ENCODE measurements at regions not wholly inside any gene's neighbourhood (a gene's known extent, or its start where the extent isn't known, plus 50 kb on each side); places are given as distances from the start of the nearest gene placed in this dataset.

DNA sequence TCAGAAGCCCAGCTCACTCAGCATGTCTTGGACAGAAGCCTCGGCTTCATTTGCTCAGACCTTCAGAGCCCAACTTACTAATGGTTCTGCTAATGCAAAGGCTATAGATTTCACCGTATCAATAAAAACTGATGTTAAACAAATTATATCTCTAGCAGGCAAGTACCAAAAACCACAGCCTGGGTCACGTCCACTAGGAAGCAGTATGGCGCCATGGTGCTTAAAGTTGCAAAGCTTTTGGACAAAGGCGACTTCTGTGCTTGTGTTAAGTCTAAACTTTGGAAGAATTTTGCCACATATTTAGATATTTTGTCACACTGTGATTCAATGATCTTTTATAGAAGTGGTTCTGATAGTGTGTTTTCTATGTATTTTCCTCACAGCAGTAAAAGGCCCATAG is 276.8 kb upstream of the PARD3B start:
- Histone ChIP-seq H3K9me3 (ENCODE audit: control insufficient read depth in 1 of 2, insufficient read depth in 1 of 2, low read depth in 1 of 2, low read length in 2 of 2) (no peaks in the 10 kb centered on the region), H3K27me3 (ENCODE audit: insufficient read depth, low read length) (no peaks in the 10 kb centered on the region), H3K9me2 (ENCODE audit: insufficient read depth) (no peaks in the 10 kb centered on the region), H3K9ac (ENCODE audit: low read length) (no peak overlapping the region), H3K4me2 (ENCODE audit: low read length) (no peak overlapping the region), H3K4me1 (ENCODE audit: control insufficient read depth in 1 of 2, insufficient read depth in 2 of 2, low read length in 2 of 2) (no peaks in the 10 kb centered on the region), H4K20me1 (ENCODE audit: insufficient read depth) (no peaks in the 10 kb centered on the region), H2AFZ (ENCODE audit: low read depth, low read length, poor library complexity, severe bottlenecking) (no peak overlapping the region), H3K36me3 (ENCODE audit: control insufficient read depth in 1 of 2, insufficient read depth in 2 of 2, low read length in 2 of 2) (no peaks in the 10 kb centered on the region), H3K79me2 (ENCODE audit: insufficient read depth, low read length) (no peaks in the 10 kb centered on the region), H3K4me3 (replicated peaks in 1 of 2; ENCODE audit: low read depth in 1 of 2, low read length in 2 of 2) (no peak overlapping the region), H3K27ac (ENCODE audit: low read depth, low read length) (no peak overlapping the region)
- peak; percentile 14; the same call in 1 of the 2 replicates for TF ChIP-seq RAD21 (IDR thresholded peaks at IDR 0.05; ENCODE audit: low read depth)
- TF ChIP-seq SRF (IDR thresholded peaks at IDR 0.05; ENCODE audit: low read depth), result no peak
- no peak for DNase-seq (ENCODE audit: low read depth, low spot score)
- BruUV-seq (replicated peaks), result no TSS peak
- ChIA-PET RAD21 (ENCODE audit: low non-redundant PET in 1 of 2, low total read pairs in 2 of 2, uncharacterized antibody in 2 of 2, unreplicated experiment in 2 of 2) (no interaction called here), CTCF (no interaction called here), POLR2A (no interaction called here)
- no peak for ATAC-seq
- intact Hi-C loops (cut with micrococcal nuclease), result no loop called here

GRCh38 chr2:204268971-204269370 is 276.3 kb upstream of the PARD3B start:
- Histone ChIP-seq H3K36me3 (ENCODE audit: control insufficient read depth in 1 of 2, insufficient read depth in 2 of 2, low read length in 2 of 2) (no peaks in the 10 kb centered on the region), H4K20me1 (ENCODE audit: insufficient read depth) (no peaks in the 10 kb centered on the region), H3K27ac (ENCODE audit: low read depth, low read length) (no peak overlapping the region), H3K9me3 (ENCODE audit: control insufficient read depth in 1 of 2, insufficient read depth in 1 of 2, low read depth in 1 of 2, low read length in 2 of 2) (no peaks in the 10 kb centered on the region), H3K4me3 (replicated peaks in 1 of 2; ENCODE audit: low read depth in 1 of 2, low read length in 2 of 2) (no peak overlapping the region), H3K27me3 (ENCODE audit: insufficient read depth, low read length) (no peaks in the 10 kb centered on the region), H3K9ac (ENCODE audit: low read length) (no peak overlapping the region), H3K4me1 (ENCODE audit: control insufficient read depth in 1 of 2, insufficient read depth in 2 of 2, low read length in 2 of 2) (no peaks in the 10 kb centered on the region), H3K79me2 (ENCODE audit: insufficient read depth, low read length) (no peaks in the 10 kb centered on the region), H2AFZ (ENCODE audit: low read depth, low read length, poor library complexity, severe bottlenecking) (no peak overlapping the region), H3K4me2 (ENCODE audit: low read length) (no peak overlapping the region), H3K9me2 (ENCODE audit: insufficient read depth) (no peaks in the 10 kb centered on the region)
- CTCF ChIA-PET, result no interaction called here
- no peak for TF ChIP-seq ZNF274 (IDR thresholded peaks at IDR 0.05; ENCODE audit: low read depth, low read length)
- TF ChIP-seq EZH2 (IDR thresholded peaks at IDR 0.05), result no peak
- no peak for TF ChIP-seq YY1 (IDR thresholded peaks at IDR 0.05; ENCODE audit: extremely low read depth, insufficient replicate concordance, low read depth, low read length)
- TF ChIP-seq EZH2phosphoT487 (IDR thresholded peaks at IDR 0.05; ENCODE audit: borderline replicate concordance), result no peak
- no peak for TF ChIP-seq ZFX (IDR thresholded peaks at IDR 0.05)
- no peak for TF ChIP-seq REST (IDR thresholded peaks at IDR 0.05; ENCODE audit: low read depth)
- TF ChIP-seq, protein P1, sequence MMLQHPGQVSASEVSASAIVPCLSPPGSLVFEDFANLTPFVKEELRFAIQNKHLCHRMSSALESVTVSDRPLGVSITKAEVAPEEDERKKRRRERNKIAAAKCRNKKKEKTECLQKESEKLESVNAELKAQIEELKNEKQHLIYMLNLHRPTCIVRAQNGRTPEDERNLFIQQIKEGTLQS (IDR thresholded peaks at IDR 0.05), result no peak
- TF ChIP-seq RAD21 (IDR thresholded peaks at IDR 0.05; ENCODE audit: low read depth), result no peak
- TF ChIP-seq POLR2A (IDR thresholded peaks at IDR 0.05; ENCODE audit: borderline replicate concordance, extremely low read depth, insufficient read depth, insufficient read length), result no peak
- TF ChIP-seq POLR2AphosphoS5 (IDR thresholded peaks at IDR 0.05; ENCODE audit: low read depth, low read length), result no peak
- no peak for TF ChIP-seq CEBPB (IDR thresholded peaks at IDR 0.05; ENCODE audit: low read depth)
- no peak for TF ChIP-seq FOSL1 (IDR thresholded peaks at IDR 0.05; ENCODE audit: low read depth)
- TF ChIP-seq, protein P2, sequence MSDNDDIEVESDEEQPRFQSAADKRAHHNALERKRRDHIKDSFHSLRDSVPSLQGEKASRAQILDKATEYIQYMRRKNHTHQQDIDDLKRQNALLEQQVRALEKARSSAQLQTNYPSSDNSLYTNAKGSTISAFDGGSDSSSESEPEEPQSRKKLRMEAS (IDR thresholded peaks at IDR 0.05), result no peak
- no peak for TF ChIP-seq CBX3 (IDR thresholded peaks at IDR 0.05; ENCODE audit: low read depth)
- TF ChIP-seq SRF (IDR thresholded peaks at IDR 0.05; ENCODE audit: low read depth), result no peak
- no TSS peak for BruUV-seq (replicated peaks)
- ATAC-seq (no peak), DNase-seq (ENCODE audit: low read depth, low spot score) (no peak)
- POLR2A ChIA-PET, result no interaction called here
- intact Hi-C loops (cut with micrococcal nuclease), result no loop called here
- RAD21 ChIA-PET (ENCODE audit: low non-redundant PET in 1 of 2, low total read pairs in 2 of 2, uncharacterized antibody in 2 of 2, unreplicated experiment in 2 of 2), result no interaction called here
